Uterus (tissue), 3 donors: ENCODE measurements at regions not wholly inside any gene's neighbourhood (a gene's known extent, or its start where the extent isn't known, plus 50 kb on each side); places are given as distances from the start of the nearest gene placed in this dataset.

ENCODE experiments used
- DNase-seq, 2 donors: peaks; one replicate each; pipeline ENCODE4 v3.0.0-alpha.2; 2019 to 2020
- H3K27ac ChIP-seq, 2 donors: fragments of 200-600 bp; sonication (generic); 1 replicate in 1 of 2; 2 replicates in 1 of 2; pipeline ENCODE4 v1.5.1; 2016 to 2018
- H3K27me3 ChIP-seq, 2 donors: fragments of 200-600 bp; sonication (generic); one replicate each; pipeline ENCODE4 v1.5.1; 2018 to 2019; ENCODE audit warnings: control low read depth in 1 of 2
- H3K36me3 ChIP-seq, 2 donors: fragments of 200-600 bp; sonication (generic); one replicate each; pipeline ENCODE4 v1.5.1; 2019; ENCODE audit warnings: control low read depth in 1 of 2
- H3K4me1 ChIP-seq, 2 donors: fragments of 200-600 bp; sonication (generic); one replicate each; pipeline ENCODE4 v1.5.1; 2018 to 2019; ENCODE audit warnings: control low read depth in 1 of 2
- H3K4me3 ChIP-seq, 2 donors: fragments of 200-600 bp; sonication (generic); 1 replicate in 1 of 2; 2 replicates in 1 of 2; pipeline ENCODE4 v1.5.1; 2018 to 2019; ENCODE audit warnings: mild to moderate bottlenecking in 1 of 2
- H3K9me3 ChIP-seq, 2 donors: fragments of 200-600 bp; sonication (generic); one replicate each; pipeline ENCODE4 v1.5.1; 2019; ENCODE audit warnings: control low read depth in 1 of 2
- CTCF ChIP-seq, 4 experiments: fragments of 200-600 bp in 2 of 4; fragments of 450-650 bp in 2 of 4; sonication (generic) in 2 of 4; IDR thresholded peaks; one replicate each; pipeline ENCODE4 v1.5.1; 2016 to 2019; ENCODE audit warnings: antibody characterized with exemption in 4 of 4, mild to moderate bottlenecking in 2 of 4, moderate library complexity in 1 of 4
- POLR2A ChIP-seq, 2 donors: fragments of 450-650 bp; IDR thresholded peaks; one replicate each; pipeline ENCODE4 v1.6.1; 2016; ENCODE audit warnings: antibody characterized with exemption in 2 of 2, mild to moderate bottlenecking in 1 of 2, moderate library complexity in 1 of 2
- intact Hi-C: fragments of 100-400 bp; cut with DNase I; formaldehyde crosslinking; loops from one replicate; pipeline ENCODE4 v1.15.1; 2023; ENCODE audit warnings: low total_unique reads
- donor health status: DM: yes; HTN: yes; CAD: no.

GRCh38 chr7:63067897-63068585 lies 930.6 kb upstream of the ZNF722 start:
- H3K27ac ChIP-seq: no peak overlapping the region
- no peaks in the 10 kb centered on the region for H3K36me3 ChIP-seq
- TF ChIP-seq POLR2A (IDR thresholded peaks at IDR 0.05) (no peak), CTCF (IDR thresholded peaks at IDR 0.05) (no peak)
- peak in 1 of 2 donors; percentile 16 for DNase-seq
- no peaks in the 10 kb centered on the region for H3K27me3 ChIP-seq
- H3K4me1 ChIP-seq: no peaks in the 10 kb centered on the region
- intact Hi-C loops: no loop called here
- H3K4me3 ChIP-seq: no peak overlapping the region
- no peaks in the 10 kb centered on the region for H3K9me3 ChIP-seq

- Histone ChIP-seq H3K4me1 (no peaks in the 10 kb centered on the region), H3K9me3 (no peaks in the 10 kb centered on the region), H3K27ac (no peak overlapping the region), H3K36me3 (no peaks in the 10 kb centered on the region), H3K4me3 (no peak overlapping the region), H3K27me3 (no peaks in the 10 kb centered on the region)
- intact Hi-C loops: loop anchor here (10.0 kb wide), 1 partner anchor 56 kb away; no protein-coding TSS in a partner anchor
- DNase-seq: no peak
- TF ChIP-seq POLR2A (IDR thresholded peaks at IDR 0.05) (no peak), CTCF (IDR thresholded peaks at IDR 0.05) (no peak)
Observed at GRCh38 chr7:63070696-63071095, 928.0 kb upstream of the ZNF722 start.

- no peaks in the 10 kb centered on the region for H3K36me3 ChIP-seq
- no peak overlapping the region for H3K4me3 ChIP-seq
- H3K4me1 ChIP-seq: no peaks in the 10 kb centered on the region
- no peaks in the 10 kb centered on the region for H3K27me3 ChIP-seq
- no peak overlapping the region for H3K27ac ChIP-seq
- no peak for DNase-seq
- no peaks in the 10 kb centered on the region for H3K9me3 ChIP-seq
- intact Hi-C loops: loop anchor here (10.0 kb wide), 1 partner anchor 57 kb away; no protein-coding TSS in a partner anchor
- TF ChIP-seq POLR2A (IDR thresholded peaks at IDR 0.05): no peak
- no peak for TF ChIP-seq CTCF (IDR thresholded peaks at IDR 0.05)
Observed at GRCh38 chr7:63071396-63071795, 927.3 kb upstream of the ZNF722 start.

GRCh38 chr7:63071920-63072319 lies 926.7 kb upstream of the ZNF722 start:
- no peaks in the 10 kb centered on the region for H3K36me3 ChIP-seq
- H3K27me3 ChIP-seq: no peaks in the 10 kb centered on the region
- no peak overlapping the region for H3K27ac ChIP-seq
- no peak overlapping the region for H3K4me3 ChIP-seq
- intact Hi-C loops: loop anchor here (10.0 kb wide), 1 partner anchor 57 kb away; no protein-coding TSS in a partner anchor
- TF ChIP-seq POLR2A (IDR thresholded peaks at IDR 0.05): no peak
- no peak for TF ChIP-seq CTCF (IDR thresholded peaks at IDR 0.05)
- DNase-seq: no peak
- no peaks in the 10 kb centered on the region for H3K4me1 ChIP-seq
- no peaks in the 10 kb centered on the region for H3K9me3 ChIP-seq

- Histone ChIP-seq H3K9me3 (no peaks in the 10 kb centered on the region), H3K27me3 (no peaks in the 10 kb centered on the region), H3K4me3 (no peak overlapping the region), H3K4me1 (no peaks in the 10 kb centered on the region), H3K36me3 (no peaks in the 10 kb centered on the region), H3K27ac (no peak overlapping the region)
- intact Hi-C loops: loop anchor here (10.0 kb wide), 1 partner anchor 58 kb away; no protein-coding TSS in a partner anchor
- DNase-seq: no peak
- TF ChIP-seq CTCF (IDR thresholded peaks at IDR 0.05) (no peak), POLR2A (IDR thresholded peaks at IDR 0.05) (no peak)
Observed at GRCh38 chr7:63072806-63073205, 925.8 kb upstream of the ZNF722 start.
